ENCODE measurements at regions not wholly inside any gene's neighbourhood (a gene's known extent, or its start where the extent isn't known, plus 50 kb on each side); places are given as distances from the start of the nearest gene placed in this dataset.

- no peaks in the 10 kb centered on the region for H3F3A ChIP-seq (ENCODE audit: low read depth)
- no peak overlapping the region for H3K4me3 ChIP-seq (ENCODE audit: low read length, poor library complexity, severe bottlenecking)
- H3K36me3 ChIP-seq (ENCODE audit: insufficient read depth, low read length): no peaks in the 10 kb centered on the region
- H3K9me2 ChIP-seq (replicated peaks; ENCODE audit: low read depth, low read length): no peaks in the 10 kb centered on the region
- no peak overlapping the region for H2AFZ ChIP-seq (ENCODE audit: low read length)
- no peaks in the 10 kb centered on the region for H3K9me3 ChIP-seq (ENCODE audit: insufficient read depth, low read depth, low read length)
- H3K79me2 ChIP-seq (ENCODE audit: insufficient read depth, low read length): no peaks in the 10 kb centered on the region
- H3K27me3 ChIP-seq (ENCODE audit: insufficient read depth, low read length, poor library complexity, severe bottlenecking): no peaks in the 10 kb centered on the region
- H4K20me1 ChIP-seq (ENCODE audit: insufficient read depth, low read length, poor library complexity, severe bottlenecking): no peaks in the 10 kb centered on the region
- H3K4me2 ChIP-seq (ENCODE audit: low read depth, low read length, poor library complexity, severe bottlenecking): no peak overlapping the region
- no peak for TF ChIP-seq CTCF (conservative IDR thresholded peaks at IDR 0.05; ENCODE audit: low read length)
- no peak for TF ChIP-seq EZH2phosphoT487 (IDR thresholded peaks at IDR 0.05; ENCODE audit: borderline replicate concordance)
- no peaks in the 10 kb centered on the region for H3K4me1 ChIP-seq (ENCODE audit: insufficient read depth, low read length, poor library complexity, severe bottlenecking)
- H3K9ac ChIP-seq (ENCODE audit: low read depth, low read length, poor library complexity, severe bottlenecking): no peak overlapping the region
Observed at GRCh38 chr11:28757725-28758515, 649.7 kb downstream of the METTL15 start.

GRCh38 chr11:28756977-28757376 lies 648.8 kb downstream of the METTL15 start:
- no peak overlapping the region for H3K9ac ChIP-seq (ENCODE audit: low read depth, low read length, poor library complexity, severe bottlenecking)
- no peaks in the 10 kb centered on the region for H3K4me1 ChIP-seq (ENCODE audit: insufficient read depth, low read length, poor library complexity, severe bottlenecking)
- H3F3A ChIP-seq (ENCODE audit: low read depth): no peaks in the 10 kb centered on the region
- TF ChIP-seq EZH2phosphoT487 (IDR thresholded peaks at IDR 0.05; ENCODE audit: borderline replicate concordance): no peak
- no peak for TF ChIP-seq CTCF (conservative IDR thresholded peaks at IDR 0.05; ENCODE audit: low read length)
- H3K27me3 ChIP-seq (ENCODE audit: insufficient read depth, low read length, poor library complexity, severe bottlenecking): no peaks in the 10 kb centered on the region
- no peaks in the 10 kb centered on the region for H3K79me2 ChIP-seq (ENCODE audit: insufficient read depth, low read length)
- H3K9me2 ChIP-seq (replicated peaks; ENCODE audit: low read depth, low read length): no peaks in the 10 kb centered on the region
- H3K4me3 ChIP-seq (ENCODE audit: low read length, poor library complexity, severe bottlenecking): no peak overlapping the region
- no peaks in the 10 kb centered on the region for H4K20me1 ChIP-seq (ENCODE audit: insufficient read depth, low read length, poor library complexity, severe bottlenecking)
- no peak overlapping the region for H3K4me2 ChIP-seq (ENCODE audit: low read depth, low read length, poor library complexity, severe bottlenecking)
- no peaks in the 10 kb centered on the region for H3K36me3 ChIP-seq (ENCODE audit: insufficient read depth, low read length)
- H3K9me3 ChIP-seq (ENCODE audit: insufficient read depth, low read depth, low read length): no peaks in the 10 kb centered on the region
- no peak overlapping the region for H2AFZ ChIP-seq (ENCODE audit: low read length)

- Histone ChIP-seq H4K20me1 (ENCODE audit: insufficient read depth, low read length, poor library complexity, severe bottlenecking) (no peaks in the 10 kb centered on the region), H2AFZ (ENCODE audit: low read length) (no peak overlapping the region), H3K4me3 (ENCODE audit: low read length, poor library complexity, severe bottlenecking) (no peak overlapping the region), H3F3A (ENCODE audit: low read depth) (no peaks in the 10 kb centered on the region), H3K9me3 (ENCODE audit: insufficient read depth, low read depth, low read length) (no peaks in the 10 kb centered on the region), H3K9ac (ENCODE audit: low read depth, low read length, poor library complexity, severe bottlenecking) (no peak overlapping the region), H3K4me1 (ENCODE audit: insufficient read depth, low read length, poor library complexity, severe bottlenecking) (no peaks in the 10 kb centered on the region), H3K4me2 (ENCODE audit: low read depth, low read length, poor library complexity, severe bottlenecking) (no peak overlapping the region), H3K9me2 (replicated peaks; ENCODE audit: low read depth, low read length) (no peaks in the 10 kb centered on the region), H3K27me3 (ENCODE audit: insufficient read depth, low read length, poor library complexity, severe bottlenecking) (no peaks in the 10 kb centered on the region), H3K36me3 (ENCODE audit: insufficient read depth, low read length) (no peaks in the 10 kb centered on the region), H3K79me2 (ENCODE audit: insufficient read depth, low read length) (no peaks in the 10 kb centered on the region)
- no peak for TF ChIP-seq EZH2phosphoT487 (IDR thresholded peaks at IDR 0.05; ENCODE audit: borderline replicate concordance)
- TF ChIP-seq CTCF (conservative IDR thresholded peaks at IDR 0.05; ENCODE audit: low read length): no peak
Observed at GRCh38 chr11:28743061-28743550, 634.9 kb downstream of the METTL15 start.

Data from Loucy (cell line).